ENCODE measurements at regions not wholly inside any gene's neighbourhood (a gene's known extent, or its start where the extent isn't known, plus 50 kb on each side); places are given as distances from the start of the nearest gene placed in this dataset.

GRCh38 chr9:90055226-90055625 lies 450.4 kb downstream of the GADD45G start:
- FAIRE-seq: no peak
- POLR2A ChIA-PET: no interaction called here
- no peaks in the 10 kb centered on the region for H4K20me1 ChIP-seq (ENCODE audit: control insufficient read depth, insufficient read depth)
- no peak overlapping the region for H3K9ac ChIP-seq (ENCODE audit: control insufficient read depth, insufficient read depth, low read length)
- no peak overlapping the region for H3K27ac ChIP-seq (ENCODE audit: control insufficient read depth, insufficient read depth)
- no peaks in the 10 kb centered on the region for H3K79me2 ChIP-seq (ENCODE audit: control insufficient read depth, insufficient read depth, low read length)
- CTCF ChIA-PET: interaction anchor here (0.7 to 1.0 kb wide), 2 partner anchors 15 to 454 kb away, joined by 3 read pairs; no protein-coding TSS in a partner anchor
- no peaks in the 10 kb centered on the region for H3K36me3 ChIP-seq (ENCODE audit: control insufficient read depth in 2 of 2, insufficient read depth in 2 of 2, low read length in 1 of 2)
- H2AFZ ChIP-seq (ENCODE audit: control insufficient read depth, low read depth, low read length): no peak overlapping the region
- no peak overlapping the region for H3K4me3 ChIP-seq
- no peak overlapping the region for H3K4me2 ChIP-seq (ENCODE audit: control insufficient read depth, insufficient read depth)
- BruUV-seq (replicated peaks): no TSS peak
- RAD21 ChIA-PET (ENCODE audit: unreplicated experiment): no interaction called here
- DNase-seq (ENCODE audit: low read depth, low spot score): no peak
- no peak for ATAC-seq
- no peaks in the 10 kb centered on the region; a peak in 2 of 4 replicates for H3K27me3 ChIP-seq (replicated peaks in 1 of 2; ENCODE audit: control insufficient read depth in 2 of 2, insufficient read depth in 2 of 2, low read length in 1 of 2)
- no peaks in the 10 kb centered on the region for H3K4me1 ChIP-seq (ENCODE audit: control insufficient read depth, insufficient read depth, low read length)
- H3K9me3 ChIP-seq (replicated peaks; ENCODE audit: control insufficient read depth, insufficient read depth, low read length): no peaks in the 10 kb centered on the region
- TF ChIP-seq SMAD5 (IDR thresholded peaks at IDR 0.05; ENCODE audit: low read depth) (no peak), SP1 (IDR thresholded peaks at IDR 0.05; ENCODE audit: low read depth, low read length) (no peak), ZNF592 (IDR thresholded peaks at IDR 0.05) (no peak), LARP7 (IDR thresholded peaks at IDR 0.05) (no peak), TAF1 (IDR thresholded peaks at IDR 0.05; ENCODE audit: borderline replicate concordance, low read depth, low read length) (no peak), TCF12 (IDR thresholded peaks at IDR 0.05; ENCODE audit: low read depth, low read length) (no peak), BCL3 (IDR thresholded peaks at IDR 0.05; ENCODE audit: borderline replicate concordance, insufficient read depth, low read depth, low read length, poor library complexity, severe bottlenecking) (no peak), CBFB (IDR thresholded peaks at IDR 0.05; ENCODE audit: low read depth) (no peak), POLR2AphosphoS2 (IDR thresholded peaks at IDR 0.05; ENCODE audit: low read depth, low read length) (no peak), FOS (IDR thresholded peaks at IDR 0.05; ENCODE audit: borderline replicate concordance, extremely low read depth, insufficient read length) (no peak)
- intact Hi-C loops (cut with micrococcal nuclease; ENCODE audit: unreplicated experiment): no loop called here
- in situ Hi-C loops (cut with MboI): no loop called here
- SMC1A ChIA-PET (ENCODE audit: uncharacterized antibody, unreplicated experiment): no interaction called here
- 9% methylated on average over 3 of the region's 3 CpGs for WGBS (ENCODE audit: insufficient coverage, insufficient replicate concordance, low lambda C conversion rate, missing lambda C conversion rate)
